HG02759 (cell line): ENCODE measurements at regions not wholly inside any gene's neighbourhood (a gene's known extent, or its start where the extent isn't known, plus 50 kb on each side); places are given as distances from the start of the nearest gene placed in this dataset.
"Not testable (repeated sequence)": the region's sequence is repeated elsewhere in the genome, so short reads cannot be mapped to it uniquely, and the experiment has no call there.

Experiments
- ATAC-seq: cut with Tn5 transposase; IDR thresholded peaks from one replicate; pipeline ENCODE4 v1.9.1; 2021; ENCODE audit warnings: mild to moderate bottlenecking, moderate library complexity; ENCODE audit not compliant: unreplicated experiment

- no peak for ATAC-seq
Observed at GRCh38 chr1:229907884-229908638, 159.0 kb upstream of the GALNT2 start.

- ATAC-seq, result no peak
Observed at GRCh38 chr1:229908689-229909088, 158.3 kb upstream of the GALNT2 start.

- no peak for ATAC-seq
Observed at GRCh38 chr1:229913489-229913888, 153.5 kb upstream of the GALNT2 start.

GRCh38 chr1:229919488-229919887, 147.6 kb upstream of the GALNT2 start:
- ATAC-seq, result not testable (repeated sequence)

GRCh38 chr1:229920683-229921082, 146.4 kb upstream of the GALNT2 start:
- no peak for ATAC-seq

GRCh38 chr1:229922249-229922648, 144.8 kb upstream of the GALNT2 start:
- ATAC-seq, result no peak

- no peak for ATAC-seq
Observed at GRCh38 chr1:229924639-229925038, 142.4 kb upstream of the GALNT2 start.

GRCh38 chr1:229928767-229929166, 138.3 kb upstream of the GALNT2 start:
- ATAC-seq, result no peak

- ATAC-seq, result not testable (repeated sequence)
Observed at GRCh38 chr1:229931751-229932150, 135.3 kb upstream of the GALNT2 start.

GRCh38 chr1:229935157-229935556, 131.9 kb upstream of the GALNT2 start:
- ATAC-seq, result not testable (repeated sequence)

- no peak for ATAC-seq
Observed at GRCh38 chr1:229938551-229938950, 128.5 kb upstream of the GALNT2 start.

- ATAC-seq, result no peak
Observed at GRCh38 chr1:229940684-229941083, 126.4 kb upstream of the GALNT2 start.

GRCh38 chr1:229941160-229941559, 125.9 kb upstream of the GALNT2 start:
- no peak for ATAC-seq

GRCh38 chr1:229941831-229942230, 125.2 kb upstream of the GALNT2 start:
- no peak for ATAC-seq

GRCh38 chr1:229942501-229942900, 124.5 kb upstream of the GALNT2 start:
- no peak for ATAC-seq

GRCh38 chr1:229943148-229943714, 123.8 kb upstream of the GALNT2 start:
- no peak for ATAC-seq

GRCh38 chr1:229943988-229944743, 122.9 kb upstream of the GALNT2 start:
- ATAC-seq, result no peak

GRCh38 chr1:229945795-229946194, 121.2 kb upstream of the GALNT2 start:
- ATAC-seq, result no peak

- ATAC-seq, result no peak
Observed at GRCh38 chr1:229947968-229948367, 119.1 kb upstream of the GALNT2 start.

GRCh38 chr1:229948438-229948837, 118.6 kb upstream of the GALNT2 start:
- no peak for ATAC-seq

- no peak for ATAC-seq
Observed at GRCh38 chr1:229949500-229949899, 117.5 kb upstream of the GALNT2 start.

GRCh38 chr1:229950020-229950419, 117.0 kb upstream of the GALNT2 start:
- no peak for ATAC-seq
